Caco-2 (cell line): ENCODE measurements at regions not wholly inside any gene's neighbourhood (a gene's known extent, or its start where the extent isn't known, plus 50 kb on each side); places are given as distances from the start of the nearest gene placed in this dataset.

ENCODE experiments used
- BruUV-seq: library from RNA; stranded (reverse); fragments of 400-500 nt; replicated peaks from 2 replicates; lab custom pipeline; 2021; lab: Mats Ljungman, UMichigan
- CTCF ChIA-PET: fragments of 300-600 bp; sonication (Branson Sonifier 250); formaldehyde crosslinking; loops from one replicate; lab custom pipeline; 2022; ENCODE audit warnings: antibody characterized with exemption; lab: Charles Lee
- POLR2A ChIA-PET: fragments of 300-600 bp; sonication (Branson Sonifier 250); formaldehyde crosslinking; loops from one replicate; lab custom pipeline; 2022; ENCODE audit warnings: antibody characterized with exemption; lab: Charles Lee
- DNase-seq, 2 experiments: peaks; one replicate each; pipeline versions ENCODE4 v3.0.0 to v3.0.0-alpha.2; 2020 to 2022
- H3K27me3 ChIP-seq: replicated peaks from 2 replicates; pipeline ENCODE4 v1.6.0; 2011; ENCODE audit warnings: low read length; ENCODE audit not compliant: control insufficient read depth, insufficient read depth
- H3K36me3 ChIP-seq: 2 replicates; pipeline ENCODE4 v1.5.1; 2011; ENCODE audit warnings: low read length; ENCODE audit not compliant: control insufficient read depth, insufficient read depth
- H3K4me1 ChIP-seq: fragments of 250-450 bp; sonication (Bioruptor Pico); 2 replicates; pipeline ENCODE4 v1.5.1; 2020; ENCODE audit warnings: mild to moderate bottlenecking
- H3K4me3 ChIP-seq: 2 replicates; pipeline ENCODE4 v1.5.1; 2011; ENCODE audit warnings: low read depth, mild to moderate bottlenecking, control low read depth, low read length
- H3K9me3 ChIP-seq: fragments of 250-450 bp; sonication (Bioruptor Pico); 2 replicates; pipeline ENCODE4 v1.5.1; 2020; ENCODE audit warnings: mild to moderate bottlenecking, moderate library complexity
- H3K27ac Mint-ChIP-seq: one replicate; pipeline ENCODE4 v1.8.0; 2022; ENCODE audit warnings: mixed read lengths; ENCODE audit not compliant: unreplicated experiment
- H3K27me3 Mint-ChIP-seq: one replicate; pipeline ENCODE4 v1.8.0; 2022; ENCODE audit warnings: mixed read lengths; ENCODE audit not compliant: insufficient read depth, unreplicated experiment
- H3K36me3 Mint-ChIP-seq: one replicate; pipeline ENCODE4 v1.8.0; 2022; ENCODE audit warnings: mild to moderate bottlenecking, mixed read lengths; ENCODE audit not compliant: insufficient read depth, unreplicated experiment
- H3K4me1 Mint-ChIP-seq: one replicate; pipeline ENCODE4 v1.8.0; 2022; ENCODE audit warnings: low read depth, mixed read lengths; ENCODE audit not compliant: unreplicated experiment
- H3K4me3 Mint-ChIP-seq: one replicate; pipeline ENCODE4 v1.8.0; 2022; ENCODE audit warnings: mild to moderate bottlenecking, moderate library complexity, mixed read lengths; ENCODE audit not compliant: unreplicated experiment
- H3K9me3 Mint-ChIP-seq: one replicate; pipeline ENCODE4 v1.8.0; 2022; ENCODE audit warnings: mixed read lengths; ENCODE audit not compliant: unreplicated experiment
- intact Hi-C: fragments of 100-400 bp; cut with micrococcal nuclease; formaldehyde crosslinking; loops from one replicate; pipeline ENCODE4 v1.10.0; 2022; ENCODE audit not compliant: unreplicated experiment
- TF ChIP-seq, protein P1 (sequence below), 2 experiments: fragments of 200-600 bp in 1 of 2; IDR thresholded peaks; 1 replicate in 1 of 2; 2 replicates in 1 of 2; pipeline versions ENCODE4 v1.5.1 to v1.8.0; 2011 to 2022; ENCODE audit warnings: antibody characterized with exemption in 1 of 2, control low read depth in 1 of 2, inconsistent platforms in 1 of 2, low read depth in 1 of 2, low read length in 1 of 2, mild to moderate bottlenecking in 1 of 2, moderate library complexity in 1 of 2; ENCODE audit not compliant: insufficient read depth in 1 of 2, severe bottlenecking in 1 of 2, unreplicated experiment in 1 of 2

DNA sequence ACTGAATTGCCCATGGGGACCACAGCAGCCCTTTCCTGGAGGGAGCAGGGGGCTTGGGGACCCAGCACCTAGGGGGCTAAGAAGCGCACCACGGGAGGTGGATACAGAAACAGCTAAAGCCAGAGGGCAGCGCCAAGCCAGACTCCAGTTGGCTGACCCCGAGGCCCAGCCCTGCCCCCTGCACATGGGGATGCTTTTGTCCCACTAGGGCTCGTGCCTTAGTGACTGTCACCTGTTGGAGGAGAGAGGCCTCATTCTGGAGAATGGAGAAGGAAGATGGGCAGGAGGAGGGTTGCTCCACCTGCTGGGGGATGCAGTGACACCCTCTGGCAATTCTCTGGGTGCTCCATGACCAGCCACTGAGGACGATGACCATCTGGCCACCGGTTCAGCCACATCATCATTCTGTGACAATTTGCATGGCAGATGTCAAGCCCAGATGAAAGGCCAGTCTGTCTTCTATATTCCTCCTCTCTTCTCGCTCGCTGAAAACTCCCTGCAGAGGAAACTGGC, 167.8 kb upstream of the TLE3 start:
- H3K9me3 Mint-ChIP-seq = no peaks in the 10 kb centered on the region
- H3K36me3 ChIP-seq = no peaks in the 10 kb centered on the region
- H3K4me3 Mint-ChIP-seq = no peak overlapping the region
- H3K9me3 ChIP-seq = no peaks in the 10 kb centered on the region
- no peak overlapping the region for H3K4me3 ChIP-seq
- H3K27me3 ChIP-seq = no peaks in the 10 kb centered on the region
- intact Hi-C loops = no loop called here
- no TSS peak for BruUV-seq
- CTCF ChIA-PET = no interaction called here
- peak in 1 of 2 experiments; percentile 29 for DNase-seq
- H3K27ac Mint-ChIP-seq = no peak overlapping the region
- TF ChIP-seq, protein P1, sequence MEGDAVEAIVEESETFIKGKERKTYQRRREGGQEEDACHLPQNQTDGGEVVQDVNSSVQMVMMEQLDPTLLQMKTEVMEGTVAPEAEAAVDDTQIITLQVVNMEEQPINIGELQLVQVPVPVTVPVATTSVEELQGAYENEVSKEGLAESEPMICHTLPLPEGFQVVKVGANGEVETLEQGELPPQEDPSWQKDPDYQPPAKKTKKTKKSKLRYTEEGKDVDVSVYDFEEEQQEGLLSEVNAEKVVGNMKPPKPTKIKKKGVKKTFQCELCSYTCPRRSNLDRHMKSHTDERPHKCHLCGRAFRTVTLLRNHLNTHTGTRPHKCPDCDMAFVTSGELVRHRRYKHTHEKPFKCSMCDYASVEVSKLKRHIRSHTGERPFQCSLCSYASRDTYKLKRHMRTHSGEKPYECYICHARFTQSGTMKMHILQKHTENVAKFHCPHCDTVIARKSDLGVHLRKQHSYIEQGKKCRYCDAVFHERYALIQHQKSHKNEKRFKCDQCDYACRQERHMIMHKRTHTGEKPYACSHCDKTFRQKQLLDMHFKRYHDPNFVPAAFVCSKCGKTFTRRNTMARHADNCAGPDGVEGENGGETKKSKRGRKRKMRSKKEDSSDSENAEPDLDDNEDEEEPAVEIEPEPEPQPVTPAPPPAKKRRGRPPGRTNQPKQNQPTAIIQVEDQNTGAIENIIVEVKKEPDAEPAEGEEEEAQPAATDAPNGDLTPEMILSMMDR (IDR thresholded peaks at IDR 0.05; ENCODE audit: insufficient read depth in 1 of 2, low read depth in 1 of 2, low read length in 1 of 2, severe bottlenecking in 1 of 2, unreplicated experiment in 1 of 2) = peak; percentile 21 to 33
- peaks cover 9% of the 10 kb centered on the region; the same call in 1 of the 2 replicates for H3K4me1 ChIP-seq
- POLR2A ChIA-PET = no interaction called here
- peaks cover 7% of the 10 kb centered on the region for H3K4me1 Mint-ChIP-seq
- H3K36me3 Mint-ChIP-seq = no peaks in the 10 kb centered on the region
- H3K27me3 Mint-ChIP-seq = no peaks in the 10 kb centered on the region

DNA sequence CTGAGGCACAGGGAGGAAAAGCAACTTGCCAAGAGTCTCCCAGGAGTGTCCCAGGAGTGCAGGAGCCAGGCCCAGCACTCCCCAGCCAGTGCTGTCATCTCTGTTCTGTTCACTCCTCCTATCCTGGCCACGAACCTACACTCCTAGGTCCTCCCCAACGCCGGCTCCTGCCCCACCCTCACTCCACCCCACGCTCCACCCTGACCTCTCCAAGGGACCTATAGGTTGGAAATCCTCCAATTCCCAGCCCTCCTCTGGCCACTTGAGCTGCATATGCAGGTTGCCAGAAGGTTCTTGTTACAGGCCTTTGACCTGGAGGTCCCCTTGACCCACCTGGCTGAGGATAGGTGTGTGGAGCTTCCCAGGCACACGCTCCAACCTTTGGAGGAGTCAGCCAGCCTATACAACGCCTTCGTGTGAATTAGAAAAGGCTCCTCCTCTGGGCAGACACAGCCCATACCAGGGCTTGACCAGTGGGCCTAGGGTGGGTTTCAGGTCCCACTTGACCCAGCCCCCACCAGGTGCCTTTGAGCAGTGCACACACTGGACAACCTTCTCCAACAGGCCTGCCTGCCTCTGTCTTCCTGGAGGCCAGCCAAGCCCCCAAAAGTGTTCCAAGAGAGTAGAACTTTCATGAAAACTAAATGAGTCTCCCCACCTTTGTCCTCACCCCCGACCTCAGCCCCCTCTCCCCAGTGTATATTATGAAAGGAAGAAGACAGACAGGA, 167.2 kb upstream of the TLE3 start:
- Mint-ChIP-seq H3K36me3 (no peaks in the 10 kb centered on the region), H3K4me1 (peaks cover 6% of the 10 kb centered on the region), H3K27ac (no peak overlapping the region), H3K4me3 (no peak overlapping the region), H3K27me3 (no peaks in the 10 kb centered on the region), H3K9me3 (no peaks in the 10 kb centered on the region)
- DNase-seq = no peak
- H3K36me3 ChIP-seq = no peaks in the 10 kb centered on the region
- H3K4me3 ChIP-seq = no peak overlapping the region
- POLR2A ChIA-PET = no interaction called here
- TF ChIP-seq, protein P1 (IDR thresholded peaks at IDR 0.05; ENCODE audit: insufficient read depth in 1 of 2, low read depth in 1 of 2, low read length in 1 of 2, severe bottlenecking in 1 of 2, unreplicated experiment in 1 of 2) = no peak
- no peaks in the 10 kb centered on the region for H3K27me3 ChIP-seq
- BruUV-seq = no TSS peak
- H3K9me3 ChIP-seq = no peaks in the 10 kb centered on the region
- intact Hi-C loops = loop anchor here (5.0 kb wide), 1 partner anchor 97 kb away; no protein-coding TSS in a partner anchor
- CTCF ChIA-PET = no interaction called here
- peaks cover 9% of the 10 kb centered on the region; the same call in 1 of the 2 replicates for H3K4me1 ChIP-seq

DNA sequence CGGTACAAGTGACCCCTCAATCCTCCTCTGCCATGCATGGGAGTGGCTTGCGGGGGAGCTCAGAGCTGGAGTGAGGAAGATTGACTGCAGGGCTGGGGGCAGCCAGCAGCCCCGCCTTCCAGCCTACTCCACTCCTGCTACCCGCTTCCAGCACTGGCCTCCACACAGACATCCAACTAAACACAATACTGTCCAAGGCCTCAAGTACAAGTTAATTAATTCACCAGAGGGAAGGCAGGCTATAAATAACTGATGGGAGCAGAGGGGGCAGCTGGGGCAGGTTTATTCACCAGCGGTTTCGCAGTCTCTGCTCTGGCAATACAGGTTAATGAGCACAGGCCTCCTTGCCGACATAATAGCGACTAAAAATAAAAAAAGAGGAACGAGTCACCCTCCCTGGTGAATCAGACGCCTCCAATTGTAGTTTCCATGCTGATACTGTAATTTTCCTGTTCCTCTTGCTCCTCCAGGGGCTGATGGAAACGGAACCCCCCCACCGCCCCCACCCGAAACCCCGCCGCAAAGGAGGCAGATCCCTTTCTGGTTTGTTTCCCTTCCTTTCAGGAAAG, 166.4 kb upstream of the TLE3 start:
- ChIA-PET CTCF (no interaction called here), POLR2A (no interaction called here)
- Mint-ChIP-seq H3K36me3 (no peaks in the 10 kb centered on the region), H3K4me1 (no peaks in the 10 kb centered on the region), H3K27ac (no peak overlapping the region), H3K9me3 (no peaks in the 10 kb centered on the region), H3K27me3 (no peaks in the 10 kb centered on the region), H3K4me3 (no peak overlapping the region)
- no TSS peak for BruUV-seq
- no peak for DNase-seq
- no peaks in the 10 kb centered on the region for H3K27me3 ChIP-seq
- H3K4me3 ChIP-seq = no peak overlapping the region
- intact Hi-C loops = loop anchor here (5.0 kb wide), 1 partner anchor 98 kb away; no protein-coding TSS in a partner anchor
- H3K36me3 ChIP-seq = no peaks in the 10 kb centered on the region
- H3K4me1 ChIP-seq = peaks cover 2% of the 10 kb centered on the region; the same call in 1 of the 2 replicates
- TF ChIP-seq, protein P1 (IDR thresholded peaks at IDR 0.05; ENCODE audit: insufficient read depth in 1 of 2, low read depth in 1 of 2, low read length in 1 of 2, severe bottlenecking in 1 of 2, unreplicated experiment in 1 of 2) = no peak
- H3K9me3 ChIP-seq = no peaks in the 10 kb centered on the region
